ENCODE measurements at regions not wholly inside any gene's neighbourhood (a gene's known extent, or its start where the extent isn't known, plus 50 kb on each side); places are given as distances from the start of the nearest gene placed in this dataset.
A peak's percentile ranks its signal among the peaks of the same experiment; 100 is the strongest.

- H3K27me3 Mint-ChIP-seq (ENCODE audit: unreplicated experiment): no peaks in the 10 kb centered on the region
- H3K4me3 Mint-ChIP-seq (ENCODE audit: unreplicated experiment): no peak overlapping the region
- H3K27ac Mint-ChIP-seq (ENCODE audit: unreplicated experiment): no peak overlapping the region
- no peak for DNase-seq (ENCODE audit: extremely low spot score, unreplicated experiment)
- TF ChIP-seq CTCF (IDR thresholded peaks at IDR 0.05): no peak
- H3K9me3 Mint-ChIP-seq (ENCODE audit: unreplicated experiment): no peaks in the 10 kb centered on the region
- no peaks in the 10 kb centered on the region for H3K36me3 Mint-ChIP-seq (ENCODE audit: unreplicated experiment)
- H3K4me1 Mint-ChIP-seq (ENCODE audit: unreplicated experiment): peaks cover 5% of the 10 kb centered on the region
Measured at GRCh38 chr5:90162324-90162723, 247.2 kb downstream of the CETN3 start.

GRCh38 chr5:90161414-90161813 is 248.1 kb downstream of the CETN3 start:
- Mint-ChIP-seq H3K4me1 (ENCODE audit: unreplicated experiment) (peaks cover 5% of the 10 kb centered on the region), H3K27ac (ENCODE audit: unreplicated experiment) (no peak overlapping the region), H3K9me3 (ENCODE audit: unreplicated experiment) (no peaks in the 10 kb centered on the region), H3K36me3 (ENCODE audit: unreplicated experiment) (no peaks in the 10 kb centered on the region), H3K4me3 (ENCODE audit: unreplicated experiment) (no peak overlapping the region), H3K27me3 (ENCODE audit: unreplicated experiment) (no peaks in the 10 kb centered on the region)
- DNase-seq (ENCODE audit: extremely low spot score, unreplicated experiment): no peak
- peak; percentile 41 for TF ChIP-seq CTCF (IDR thresholded peaks at IDR 0.05)

- Mint-ChIP-seq H3K4me1 (ENCODE audit: unreplicated experiment) (peaks cover 8% of the 10 kb centered on the region), H3K4me3 (ENCODE audit: unreplicated experiment) (no peak overlapping the region), H3K36me3 (ENCODE audit: unreplicated experiment) (no peaks in the 10 kb centered on the region), H3K27ac (ENCODE audit: unreplicated experiment) (no peak overlapping the region), H3K9me3 (ENCODE audit: unreplicated experiment) (peaks cover 5% of the 10 kb centered on the region), H3K27me3 (ENCODE audit: unreplicated experiment) (no peaks in the 10 kb centered on the region)
- no peak for DNase-seq (ENCODE audit: extremely low spot score, unreplicated experiment)
- TF ChIP-seq CTCF (IDR thresholded peaks at IDR 0.05): no peak
Measured at GRCh38 chr5:90158131-90158530, 251.4 kb downstream of the CETN3 start.

- H3K4me3 Mint-ChIP-seq (ENCODE audit: unreplicated experiment): no peak overlapping the region
- H3K27ac Mint-ChIP-seq (ENCODE audit: unreplicated experiment): no peak overlapping the region
- no peak for DNase-seq (ENCODE audit: extremely low spot score, unreplicated experiment)
- no peak for TF ChIP-seq CTCF (IDR thresholded peaks at IDR 0.05)
- no peaks in the 10 kb centered on the region for H3K27me3 Mint-ChIP-seq (ENCODE audit: unreplicated experiment)
- H3K36me3 Mint-ChIP-seq (ENCODE audit: unreplicated experiment): no peaks in the 10 kb centered on the region
- H3K9me3 Mint-ChIP-seq (ENCODE audit: unreplicated experiment): peaks cover 5% of the 10 kb centered on the region
- H3K4me1 Mint-ChIP-seq (ENCODE audit: unreplicated experiment): peaks cover 4% of the 10 kb centered on the region
Measured at GRCh38 chr5:90153031-90153430, 256.5 kb downstream of the CETN3 start.

- no peaks in the 10 kb centered on the region for H3K36me3 Mint-ChIP-seq (ENCODE audit: unreplicated experiment)
- no peak for DNase-seq (ENCODE audit: extremely low spot score, unreplicated experiment)
- H3K4me3 Mint-ChIP-seq (ENCODE audit: unreplicated experiment): no peak overlapping the region
- no peaks in the 10 kb centered on the region for H3K27me3 Mint-ChIP-seq (ENCODE audit: unreplicated experiment)
- no peak overlapping the region for H3K27ac Mint-ChIP-seq (ENCODE audit: unreplicated experiment)
- no peak for TF ChIP-seq CTCF (IDR thresholded peaks at IDR 0.05)
- H3K9me3 Mint-ChIP-seq (ENCODE audit: unreplicated experiment): peaks cover 4% of the 10 kb centered on the region
- peaks cover 8% of the 10 kb centered on the region for H3K4me1 Mint-ChIP-seq (ENCODE audit: unreplicated experiment)
Measured at GRCh38 chr5:90144625-90145327, 264.8 kb downstream of the CETN3 start.
